OCI-LY1 (cell line): ENCODE measurements at regions not wholly inside any gene's neighbourhood (a gene's known extent, or its start where the extent isn't known, plus 50 kb on each side); places are given as distances from the start of the nearest gene placed in this dataset.

ENCODE experiments used
- H2AFZ ChIP-seq: fragments of 200-600 bp; sonication (generic), shearing (Covaris generic); 2 replicates; pipeline ENCODE4 v1.6.0; 2014; ENCODE audit warnings: antibody characterized with exemption, mild to moderate bottlenecking, low read length
- H3F3A ChIP-seq: fragments of 200-600 bp; sonication (generic), shearing (Covaris generic); 2 replicates; pipeline ENCODE4 v1.6.0; 2014; ENCODE audit warnings: mild to moderate bottlenecking, antibody characterized with exemption, low read length, moderate library complexity; ENCODE audit not compliant: insufficient read depth
- H3K27ac ChIP-seq: fragments of 200-600 bp; sonication (generic); 2 replicates; pipeline ENCODE4 v1.5.1; 2014; ENCODE audit warnings: low read length, mixed run types, mild to moderate bottlenecking, low read depth; ENCODE audit not compliant: poor library complexity, severe bottlenecking
- H3K27me3 ChIP-seq: fragments of 200-600 bp; sonication (generic); 2 replicates; pipeline ENCODE4 v1.6.0; 2014; ENCODE audit warnings: antibody characterized with exemption, mild to moderate bottlenecking, low read length, moderate library complexity; ENCODE audit not compliant: insufficient read depth
- H3K36me3 ChIP-seq: fragments of 200-600 bp; sonication (generic); 2 replicates; pipeline ENCODE4 v1.6.1; 2014; ENCODE audit warnings: mild to moderate bottlenecking, antibody characterized with exemption, low read length, moderate library complexity, mixed read lengths; ENCODE audit not compliant: insufficient read depth
- H3K4me1 ChIP-seq: fragments of 200-600 bp; sonication (generic); 2 replicates; pipeline ENCODE4 v1.5.1; 2014; ENCODE audit warnings: mild to moderate bottlenecking, low read length, moderate library complexity; ENCODE audit not compliant: insufficient read depth, severe bottlenecking
- H3K4me2 ChIP-seq: fragments of 200-600 bp; sonication (generic), shearing (Covaris generic); 2 replicates; pipeline ENCODE4 v1.6.1; 2014; ENCODE audit warnings: low read length
- H3K4me3 ChIP-seq: fragments of 200-600 bp; sonication (generic); 2 replicates; pipeline ENCODE4 v1.5.1; 2014; ENCODE audit warnings: low read length, low read depth, mild to moderate bottlenecking, mixed read lengths; ENCODE audit not compliant: poor library complexity, severe bottlenecking
- H3K79me2 ChIP-seq: fragments of 200-600 bp; shearing (Covaris generic); 2 replicates; pipeline ENCODE4 v1.6.1; 2016; ENCODE audit warnings: mixed run types, low read length, mixed read lengths; ENCODE audit not compliant: insufficient read depth
- H3K9ac ChIP-seq: fragments of 200-600 bp; sonication (generic), shearing (Covaris generic); 2 replicates; pipeline ENCODE4 v1.6.1; 2014; ENCODE audit warnings: mild to moderate bottlenecking, low read length, mixed read lengths
- H3K9me2 ChIP-seq: fragments of 200-600 bp; sonication (generic), shearing (Covaris generic); 2 replicates; pipeline ENCODE4 v1.6.1; 2014; ENCODE audit warnings: low read depth, mild to moderate bottlenecking, low read length, mixed read lengths
- H3K9me3 ChIP-seq: fragments of 200-600 bp; shearing (Covaris generic); 2 replicates; pipeline ENCODE4 v1.6.1; 2014; ENCODE audit warnings: low read length, mixed read lengths
- H4K20me1 ChIP-seq: fragments of 200-600 bp; sonication (generic), shearing (Covaris generic); 2 replicates; pipeline ENCODE4 v1.6.0; 2016; ENCODE audit warnings: mild to moderate bottlenecking, low read length; ENCODE audit not compliant: insufficient read depth
- CTCF ChIP-seq: fragments of 200-600 bp; sonication (generic), shearing (Covaris generic); IDR thresholded peaks from 2 replicates; pipeline ENCODE4 v1.5.1; 2017; ENCODE audit warnings: mild to moderate bottlenecking, antibody characterized with exemption, low read length, moderate library complexity, mixed read lengths
- EZH2 ChIP-seq: fragments of 200-600 bp; sonication (generic), shearing (Covaris generic); IDR thresholded peaks from 2 replicates; pipeline ENCODE4 v1.8.0; 2017; ENCODE audit warnings: borderline replicate concordance, mixed run types, mild to moderate bottlenecking, antibody characterized with exemption, low read length, moderate library complexity, mixed read lengths

- H3K4me1 ChIP-seq, result no peaks in the 10 kb centered on the region
- H3K4me2 ChIP-seq, result no peak overlapping the region
- no peak; the same call in 1 of the 2 replicates for TF ChIP-seq CTCF
- no peak for TF ChIP-seq EZH2
- no peak overlapping the region for H3K4me3 ChIP-seq
- H4K20me1 ChIP-seq, result no peaks in the 10 kb centered on the region
- no peaks in the 10 kb centered on the region for H3K9me2 ChIP-seq
- H3K36me3 ChIP-seq, result no peaks in the 10 kb centered on the region
- no peaks in the 10 kb centered on the region for H3K27me3 ChIP-seq
- no peak overlapping the region for H3K9ac ChIP-seq
- no peak overlapping the region for H3K27ac ChIP-seq
- H3F3A ChIP-seq, result no peaks in the 10 kb centered on the region
- H2AFZ ChIP-seq, result no peak overlapping the region
- no peaks in the 10 kb centered on the region for H3K79me2 ChIP-seq
- H3K9me3 ChIP-seq, result no peaks in the 10 kb centered on the region
Observed at GRCh38 chr14:88078525-88078924, 73.6 kb downstream of the GPR65 start.

- no peak overlapping the region for H3K9ac ChIP-seq
- H3K4me3 ChIP-seq, result no peak overlapping the region
- H3K79me2 ChIP-seq, result no peaks in the 10 kb centered on the region
- H3K4me1 ChIP-seq, result no peaks in the 10 kb centered on the region
- H3K36me3 ChIP-seq, result no peaks in the 10 kb centered on the region
- H3K27ac ChIP-seq, result no peak overlapping the region
- no peaks in the 10 kb centered on the region for H3K9me2 ChIP-seq
- no peak for TF ChIP-seq EZH2
- no peak for TF ChIP-seq CTCF
- no peak overlapping the region for H2AFZ ChIP-seq
- H3K9me3 ChIP-seq, result no peaks in the 10 kb centered on the region
- no peaks in the 10 kb centered on the region for H4K20me1 ChIP-seq
- H3F3A ChIP-seq, result no peaks in the 10 kb centered on the region
- no peak overlapping the region for H3K4me2 ChIP-seq
- H3K27me3 ChIP-seq, result no peaks in the 10 kb centered on the region
Observed at GRCh38 chr14:88079624-88080023, 74.7 kb downstream of the GPR65 start.

- Histone ChIP-seq H3K9ac (no peak overlapping the region), H4K20me1 (no peaks in the 10 kb centered on the region), H3K27me3 (no peaks in the 10 kb centered on the region), H3K4me3 (no peak overlapping the region), H3K9me3 (no peaks in the 10 kb centered on the region), H3K36me3 (no peaks in the 10 kb centered on the region), H3F3A (no peaks in the 10 kb centered on the region), H2AFZ (no peak overlapping the region), H3K79me2 (no peaks in the 10 kb centered on the region), H3K4me1 (no peaks in the 10 kb centered on the region), H3K4me2 (no peak overlapping the region), H3K9me2 (no peaks in the 10 kb centered on the region), H3K27ac (no peak overlapping the region)
- no peak for TF ChIP-seq EZH2
- no peak for TF ChIP-seq CTCF
Observed at GRCh38 chr14:88085736-88086135, 80.8 kb downstream of the GPR65 start.
